Renal cortical epithelial cell (primary cell): ENCODE measurements at regions not wholly inside any gene's neighbourhood (a gene's known extent, or its start where the extent isn't known, plus 50 kb on each side); places are given as distances from the start of the nearest gene placed in this dataset.

Source experiments
- DNase-seq: peaks from one replicate; pipeline ENCODE4 v3.0.0-alpha.2; 2011; ENCODE audit warnings: low read depth

DNA sequence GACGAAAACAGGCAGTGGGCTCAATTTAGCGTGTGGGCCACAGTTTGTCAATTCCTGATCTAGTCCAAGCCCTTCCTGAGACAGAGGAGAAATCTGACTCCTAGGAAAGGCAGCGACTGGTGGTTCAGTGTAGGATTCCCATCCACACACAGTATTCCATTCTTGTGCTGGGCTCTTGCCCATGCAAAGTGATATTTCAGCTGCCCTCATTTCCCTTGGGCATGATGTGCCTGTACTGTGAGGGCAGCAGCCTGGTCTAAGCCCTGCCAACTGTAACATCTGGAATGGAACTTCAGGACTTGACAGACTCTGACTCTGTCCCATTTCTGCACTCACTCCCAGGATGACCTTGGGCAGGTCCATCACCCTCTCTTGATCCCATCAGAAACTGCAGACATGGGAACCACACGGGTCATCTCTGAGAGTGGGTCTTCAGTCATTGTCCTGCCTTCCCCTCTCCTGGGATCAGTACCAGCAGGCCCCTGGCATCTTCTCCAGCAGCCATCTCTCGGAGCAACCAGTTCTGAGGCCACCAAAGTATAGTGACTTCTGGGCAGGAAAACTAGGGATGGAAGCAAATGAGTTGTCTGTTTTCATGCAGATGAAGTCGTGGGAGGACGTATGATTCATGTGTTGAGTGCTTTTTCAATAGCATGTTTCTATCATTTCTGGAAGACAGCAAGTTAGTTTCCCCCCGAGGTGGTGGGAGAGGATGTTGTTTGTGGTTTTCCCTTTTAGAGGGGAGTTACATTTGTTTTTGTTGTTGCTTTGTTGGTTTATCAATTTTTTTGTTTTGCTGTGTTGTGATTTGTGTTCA is 54.2 kb upstream of the BCL2L14 start:
- no peak for DNase-seq

DNA sequence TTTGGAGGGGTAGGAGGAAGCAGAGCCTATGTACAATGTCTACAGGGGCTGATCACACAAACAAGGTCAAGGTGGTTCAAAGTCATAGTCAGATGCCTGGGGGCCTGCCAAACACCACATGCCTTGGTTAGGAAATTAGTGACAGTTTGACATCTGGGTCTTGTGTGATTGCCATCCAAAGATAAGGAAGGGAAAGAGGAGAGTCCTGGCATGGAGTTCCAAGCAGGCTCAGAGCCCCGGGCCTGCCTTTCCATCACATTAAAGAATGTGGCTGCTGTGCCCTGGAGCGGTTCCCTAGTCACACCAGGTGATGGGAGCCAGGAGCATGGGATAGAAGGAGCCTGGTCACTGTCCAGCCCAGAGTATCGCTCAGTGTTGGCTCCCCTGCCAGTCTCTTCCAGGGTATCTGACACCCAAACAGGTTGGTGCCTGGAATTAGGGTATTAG is 53.6 kb upstream of the BCL2L14 start:
- DNase-seq, result no peak

DNA sequence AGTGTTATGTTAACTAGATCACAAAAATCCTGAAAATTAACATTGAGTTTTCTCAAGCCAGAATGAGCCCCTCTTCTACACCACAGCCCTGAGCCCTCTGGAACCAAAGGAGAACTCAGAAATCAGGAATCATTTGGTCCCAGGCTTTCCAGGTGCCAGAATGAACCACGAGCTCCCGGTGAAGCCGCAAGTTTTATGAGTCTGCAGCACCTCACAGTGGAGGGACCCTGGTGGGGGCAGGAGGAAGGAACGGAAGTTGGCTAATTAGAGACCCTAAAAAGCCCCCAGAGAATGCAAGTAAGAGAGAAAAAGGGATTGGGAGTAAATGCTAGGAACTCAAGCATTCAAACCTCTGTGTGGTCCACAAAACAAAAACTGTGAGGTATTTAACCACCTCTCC is 52.9 kb upstream of the BCL2L14 start:
- DNase-seq, result no peak

- DNase-seq, result peak; percentile 69
Observed at GRCh38 chr12:12018454-12018853, 52.3 kb upstream of the BCL2L14 start.

DNA sequence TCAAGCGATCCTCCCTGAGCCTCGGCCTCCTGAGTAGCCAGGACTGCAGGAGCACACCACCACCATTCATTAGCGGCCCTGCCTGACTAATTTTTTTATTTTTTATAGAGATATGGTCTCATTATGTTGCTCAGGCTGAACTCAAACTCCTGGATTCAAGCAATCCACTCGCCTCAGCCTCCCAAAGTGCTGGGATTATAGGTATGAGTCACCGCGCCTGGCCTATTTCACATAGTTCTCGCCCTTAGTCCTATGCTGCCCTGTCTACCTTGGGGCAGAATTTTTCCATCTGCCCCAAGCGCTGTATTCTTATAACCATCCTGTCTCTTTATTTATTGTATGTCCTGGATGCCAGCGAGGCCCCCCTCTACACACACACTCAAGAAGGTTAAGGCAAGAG is 50.9 kb upstream of the BCL2L14 start:
- DNase-seq, result no peak

- no peak for DNase-seq
Observed at GRCh38 chr12:12020762-12021161, 50.0 kb upstream of the BCL2L14 start.
